Liver (tissue), 8 donors: ENCODE measurements at regions not wholly inside any gene's neighbourhood (a gene's known extent, or its start where the extent isn't known, plus 50 kb on each side); places are given as distances from the start of the nearest gene placed in this dataset.

ENCODE experiments used
- DNase-seq: peaks from one replicate; pipeline ENCODE4 v3.0.0-alpha.2; 2017; ENCODE audit warnings: low spot score
- H3K27ac ChIP-seq, 2 donors: one replicate each; pipeline ENCODE4 v1.7.0; 2013; ENCODE audit warnings: inconsistent platforms in 2 of 2, low read length in 2 of 2, control low read depth in 1 of 2, low read depth in 1 of 2, mild to moderate bottlenecking in 1 of 2
- H3K27me3 ChIP-seq, 4 donors: one replicate each; pipeline versions ENCODE4 v1.6.1 to v1.7.0; 2013; ENCODE audit warnings: low read length in 3 of 4, inconsistent platforms in 1 of 4, mild to moderate bottlenecking in 1 of 4, moderate library complexity in 1 of 4; ENCODE audit not compliant: control insufficient read depth in 4 of 4, insufficient read depth in 4 of 4
- H3K36me3 ChIP-seq, 4 donors: one replicate each; pipeline versions ENCODE4 v1.6.1 to v1.7.0; 2013; ENCODE audit warnings: low read length in 3 of 4, mild to moderate bottlenecking in 3 of 4, low read depth in 1 of 4, moderate library complexity in 1 of 4; ENCODE audit not compliant: control insufficient read depth in 4 of 4, insufficient read depth in 3 of 4
- H3K4me1 ChIP-seq, 4 donors: one replicate each; pipeline versions ENCODE4 v1.6.1 to v1.7.0; 2013; ENCODE audit warnings: low read length in 3 of 4, mild to moderate bottlenecking in 3 of 4, moderate library complexity in 1 of 4; ENCODE audit not compliant: control insufficient read depth in 4 of 4, insufficient read depth in 4 of 4
- H3K4me3 ChIP-seq, 3 donors: one replicate each; pipeline versions ENCODE4 v1.6.1 to v1.7.0; 2013; ENCODE audit warnings: low read length in 3 of 3, control low read depth in 1 of 3, low read depth in 1 of 3, mild to moderate bottlenecking in 1 of 3
- H3K9ac ChIP-seq, 2 donors: one replicate each; pipeline ENCODE4 v1.7.0; 2013; ENCODE audit warnings: low read length in 2 of 2, mild to moderate bottlenecking in 2 of 2, moderate library complexity in 2 of 2, control low read depth in 1 of 2, low read depth in 1 of 2
- H3K9me3 ChIP-seq, 4 donors: one replicate each; pipeline versions ENCODE4 v1.6.1 to v1.7.0; 2013; ENCODE audit warnings: low read length in 3 of 4; ENCODE audit not compliant: control insufficient read depth in 4 of 4
- ATF3 ChIP-seq: IDR thresholded peaks from 2 replicates; pipeline ENCODE4 v1.6.1; 2016; ENCODE audit warnings: antibody characterized with exemption
- CTCF ChIP-seq: fragments of 150-350 bp; IDR thresholded peaks from 2 replicates; pipeline ENCODE4 v1.5.1; 2017; ENCODE audit warnings: improper control_type of control experiment, low read depth, low read length; ENCODE audit not compliant: missing input control
- EGR1 ChIP-seq, 2 donors: IDR thresholded peaks; 2 replicates each; pipeline ENCODE4 v1.6.1; 2016 to 2018; ENCODE audit warnings: antibody characterized with exemption in 2 of 2, low read depth in 2 of 2
- FOXA1 ChIP-seq: IDR thresholded peaks from 2 replicates; pipeline ENCODE4 v1.6.1; 2016; ENCODE audit warnings: antibody characterized with exemption
- FOXA2 ChIP-seq: IDR thresholded peaks from 2 replicates; pipeline ENCODE4 v1.6.1; 2016; ENCODE audit warnings: antibody characterized with exemption
- GABPA ChIP-seq, 2 donors: IDR thresholded peaks in 1 of 2; conservative IDR thresholded peaks in 1 of 2; 2 replicates each; pipeline ENCODE4 v1.6.1; 2016; ENCODE audit warnings: antibody characterized with exemption in 2 of 2, mild to moderate bottlenecking in 1 of 2, moderate library complexity in 1 of 2
- HNF4A ChIP-seq, 2 donors: conservative IDR thresholded peaks; 2 replicates each; pipeline ENCODE4 v1.6.1; 2016; ENCODE audit warnings: antibody characterized with exemption in 2 of 2, mild to moderate bottlenecking in 2 of 2
- HNF4G ChIP-seq: IDR thresholded peaks from 2 replicates; pipeline ENCODE4 v1.6.1; 2016; ENCODE audit warnings: antibody characterized with exemption
- JUND ChIP-seq, 2 donors: IDR thresholded peaks; 2 replicates each; pipeline ENCODE4 v1.6.1; 2016; ENCODE audit warnings: antibody characterized with exemption in 2 of 2
- NR2F2 ChIP-seq: IDR thresholded peaks from 2 replicates; pipeline ENCODE4 v1.6.1; 2016; ENCODE audit warnings: antibody characterized with exemption
- RAD21 ChIP-seq, 2 donors: IDR thresholded peaks; 2 replicates each; pipeline ENCODE4 v1.6.1; 2016; ENCODE audit warnings: antibody characterized with exemption in 2 of 2, mild to moderate bottlenecking in 2 of 2
- RXRA ChIP-seq, 2 donors: IDR thresholded peaks; 2 replicates each; pipeline ENCODE4 v1.6.1; 2017 to 2018; ENCODE audit warnings: antibody characterized with exemption in 2 of 2, mild to moderate bottlenecking in 1 of 2
- SP1 ChIP-seq: IDR thresholded peaks from 2 replicates; pipeline ENCODE4 v1.6.1; 2018; ENCODE audit warnings: antibody characterized with exemption, mild to moderate bottlenecking
- TAF1 ChIP-seq: conservative IDR thresholded peaks from 2 replicates; pipeline ENCODE4 v1.6.1; 2016; ENCODE audit warnings: antibody characterized with exemption, mild to moderate bottlenecking
- WGBS: extraction: QIAGEN DNeasy Blood & Tissue Kit; methylation state at CpG from one replicate; pipeline ENCODE4 v1.1.7; 2013; 5-methylcytosine and 5-hydroxymethylcytosine counted together
- TF ChIP-seq, protein P1 (sequence below): IDR thresholded peaks from 2 replicates; pipeline ENCODE4 v1.6.1; 2016; ENCODE audit warnings: antibody characterized with exemption
- TF ChIP-seq, protein P2 (sequence below): IDR thresholded peaks from 2 replicates; pipeline ENCODE4 v1.6.1; 2016; ENCODE audit warnings: antibody characterized with exemption, mild to moderate bottlenecking
- TF ChIP-seq, protein P3 (sequence below): IDR thresholded peaks from 2 replicates; pipeline ENCODE4 v1.6.1; 2016; ENCODE audit warnings: antibody characterized with exemption
- donor health status: healthy.
- donor health status: healthy.
- donor health status: healthy.
- donor health status: healthy.
- donor health status: healthy.

GRCh38 chr4:20598626-20599025 lies 101.6 kb upstream of the PACRGL start:
- DNase-seq: no peak
- Histone ChIP-seq H3K4me3 (no peak overlapping the region), H3K9ac (no peak overlapping the region)

More at GRCh38 chr4:20598626-20599025, 101.6 kb upstream of the PACRGL start:
- no peaks in the 10 kb centered on the region for H3K9me3 ChIP-seq
- H3K27me3 ChIP-seq: no peaks in the 10 kb centered on the region
- TF ChIP-seq HNF4G (no peak), EGR1 (IDR thresholded peaks at IDR 0.05; ENCODE audit: low read depth in 2 of 2) (no peak), SP1 (no peak), ATF3 (no peak), RXRA (IDR thresholded peaks at IDR 0.05) (no peak), RAD21 (IDR thresholded peaks at IDR 0.05) (no peak), FOXA2 (no peak), HNF4A (conservative IDR thresholded peaks at IDR 0.05) (no peak), FOXA1 (no peak), NR2F2 (no peak), JUND (IDR thresholded peaks at IDR 0.05) (no peak), CTCF (no peak), TAF1 (no peak), GABPA (IDR thresholded peaks at IDR 0.05 in 1 of 2, conservative IDR thresholded peaks at IDR 0.05 in 1 of 2) (no peak)
- TF ChIP-seq, protein P1, sequence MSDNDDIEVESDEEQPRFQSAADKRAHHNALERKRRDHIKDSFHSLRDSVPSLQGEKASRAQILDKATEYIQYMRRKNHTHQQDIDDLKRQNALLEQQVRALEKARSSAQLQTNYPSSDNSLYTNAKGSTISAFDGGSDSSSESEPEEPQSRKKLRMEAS: no peak
- TF ChIP-seq, protein P2, sequence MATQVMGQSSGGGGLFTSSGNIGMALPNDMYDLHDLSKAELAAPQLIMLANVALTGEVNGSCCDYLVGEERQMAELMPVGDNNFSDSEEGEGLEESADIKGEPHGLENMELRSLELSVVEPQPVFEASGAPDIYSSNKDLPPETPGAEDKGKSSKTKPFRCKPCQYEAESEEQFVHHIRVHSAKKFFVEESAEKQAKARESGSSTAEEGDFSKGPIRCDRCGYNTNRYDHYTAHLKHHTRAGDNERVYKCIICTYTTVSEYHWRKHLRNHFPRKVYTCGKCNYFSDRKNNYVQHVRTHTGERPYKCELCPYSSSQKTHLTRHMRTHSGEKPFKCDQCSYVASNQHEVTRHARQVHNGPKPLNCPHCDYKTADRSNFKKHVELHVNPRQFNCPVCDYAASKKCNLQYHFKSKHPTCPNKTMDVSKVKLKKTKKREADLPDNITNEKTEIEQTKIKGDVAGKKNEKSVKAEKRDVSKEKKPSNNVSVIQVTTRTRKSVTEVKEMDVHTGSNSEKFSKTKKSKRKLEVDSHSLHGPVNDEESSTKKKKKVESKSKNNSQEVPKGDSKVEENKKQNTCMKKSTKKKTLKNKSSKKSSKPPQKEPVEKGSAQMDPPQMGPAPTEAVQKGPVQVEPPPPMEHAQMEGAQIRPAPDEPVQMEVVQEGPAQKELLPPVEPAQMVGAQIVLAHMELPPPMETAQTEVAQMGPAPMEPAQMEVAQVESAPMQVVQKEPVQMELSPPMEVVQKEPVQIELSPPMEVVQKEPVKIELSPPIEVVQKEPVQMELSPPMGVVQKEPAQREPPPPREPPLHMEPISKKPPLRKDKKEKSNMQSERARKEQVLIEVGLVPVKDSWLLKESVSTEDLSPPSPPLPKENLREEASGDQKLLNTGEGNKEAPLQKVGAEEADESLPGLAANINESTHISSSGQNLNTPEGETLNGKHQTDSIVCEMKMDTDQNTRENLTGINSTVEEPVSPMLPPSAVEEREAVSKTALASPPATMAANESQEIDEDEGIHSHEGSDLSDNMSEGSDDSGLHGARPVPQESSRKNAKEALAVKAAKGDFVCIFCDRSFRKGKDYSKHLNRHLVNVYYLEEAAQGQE: no peak
- TF ChIP-seq, protein P3, sequence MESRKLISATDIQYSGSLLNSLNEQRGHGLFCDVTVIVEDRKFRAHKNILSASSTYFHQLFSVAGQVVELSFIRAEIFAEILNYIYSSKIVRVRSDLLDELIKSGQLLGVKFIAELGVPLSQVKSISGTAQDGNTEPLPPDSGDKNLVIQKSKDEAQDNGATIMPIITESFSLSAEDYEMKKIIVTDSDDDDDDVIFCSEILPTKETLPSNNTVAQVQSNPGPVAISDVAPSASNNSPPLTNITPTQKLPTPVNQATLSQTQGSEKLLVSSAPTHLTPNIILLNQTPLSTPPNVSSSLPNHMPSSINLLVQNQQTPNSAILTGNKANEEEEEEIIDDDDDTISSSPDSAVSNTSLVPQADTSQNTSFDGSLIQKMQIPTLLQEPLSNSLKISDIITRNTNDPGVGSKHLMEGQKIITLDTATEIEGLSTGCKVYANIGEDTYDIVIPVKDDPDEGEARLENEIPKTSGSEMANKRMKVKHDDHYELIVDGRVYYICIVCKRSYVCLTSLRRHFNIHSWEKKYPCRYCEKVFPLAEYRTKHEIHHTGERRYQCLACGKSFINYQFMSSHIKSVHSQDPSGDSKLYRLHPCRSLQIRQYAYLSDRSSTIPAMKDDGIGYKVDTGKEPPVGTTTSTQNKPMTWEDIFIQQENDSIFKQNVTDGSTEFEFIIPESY: no peak
- H3K36me3 ChIP-seq: no peaks in the 10 kb centered on the region
- H3K27ac ChIP-seq: no peak overlapping the region
- no peaks in the 10 kb centered on the region for H3K4me1 ChIP-seq
- 88% methylated on average over 4 of the region's 4 CpGs for WGBS
